Left lung (tissue), 4 donors: ENCODE measurements at regions not wholly inside any gene's neighbourhood (a gene's known extent, or its start where the extent isn't known, plus 50 kb on each side); places are given as distances from the start of the nearest gene placed in this dataset.

Source experiments
- ATAC-seq: fragments of 200-7000 bp; cut with Tn5 transposase; one replicate; pipeline ENCODE4 v1.9.1; 2020; ENCODE audit warnings: moderate library complexity
- DNase-seq, 4 donors: peaks; one replicate each; pipeline ENCODE4 v3.0.0-alpha.2; 2013 to 2020
- H3K27ac ChIP-seq, 2 donors: fragments of 200-600 bp; sonication (generic) in 1 of 2; one replicate each; pipeline versions ENCODE4 v1.5.0 to v1.8.0; 2020 to 2021
- H3K27me3 ChIP-seq, 2 donors: fragments of 200-600 bp; sonication (generic) in 1 of 2; one replicate each; pipeline versions ENCODE4 v1.5.0 to v1.8.0; 2020 to 2021
- H3K36me3 ChIP-seq, 2 donors: fragments of 200-600 bp; sonication (generic) in 1 of 2; one replicate each; pipeline versions ENCODE4 v1.5.0 to v1.8.0; 2020 to 2021
- H3K4me1 ChIP-seq, 2 donors: fragments of 200-600 bp; one replicate each; pipeline ENCODE4 v1.8.0; 2021
- H3K4me3 ChIP-seq, 2 donors: fragments of 200-600 bp; sonication (generic) in 1 of 2; one replicate each; pipeline versions ENCODE4 v1.5.0 to v1.8.0; 2020 to 2021; ENCODE audit warnings: mild to moderate bottlenecking in 1 of 2
- H3K9me3 ChIP-seq, 2 donors: fragments of 200-600 bp; sonication (generic) in 1 of 2; one replicate each; pipeline versions ENCODE4 v1.5.0 to v1.8.0; 2020 to 2021
- CTCF ChIP-seq, 2 donors: fragments of 200-600 bp; sonication (generic) in 1 of 2; IDR thresholded peaks; one replicate each; pipeline versions ENCODE4 v1.5.0 to v1.8.0; 2021; ENCODE audit warnings: antibody characterized with exemption in 2 of 2
- intact Hi-C, 2 donors: fragments of 100-400 bp; cut with DNase I; formaldehyde crosslinking; loops; one replicate each; pipeline versions ENCODE4 v1.11.2 to v1.14.2; 2022
- donor health status: DM: no; HTN: yes; CAD: no.
- donor health status: DM: no; HTN: no; CAD: no.

GRCh38 chr4:38424151-38424871 lies 239.7 kb upstream of the KLF3 start:
- ATAC-seq = peak; percentile 48
- TF ChIP-seq CTCF (IDR thresholded peaks at IDR 0.05) = no peak
- Histone ChIP-seq H3K4me3 (no peak overlapping the region), H3K4me1 (no peaks in the 10 kb centered on the region), H3K27me3 (no peaks in the 10 kb centered on the region), H3K27ac (no peak overlapping the region), H3K9me3 (peaks cover 0 to 5% of the 10 kb centered on the region in 2 donors), H3K36me3 (no peaks in the 10 kb centered on the region)
- no peak for DNase-seq
- intact Hi-C loops = no loop called here

GRCh38 chr4:38426532-38426931 lies 237.5 kb upstream of the KLF3 start:
- Histone ChIP-seq H3K4me3 (no peak overlapping the region), H3K27ac (no peak overlapping the region), H3K36me3 (no peaks in the 10 kb centered on the region), H3K4me1 (no peaks in the 10 kb centered on the region), H3K9me3 (no peaks in the 10 kb centered on the region), H3K27me3 (no peaks in the 10 kb centered on the region)
- intact Hi-C loops = no loop called here
- no peak for ATAC-seq
- no peak for TF ChIP-seq CTCF (IDR thresholded peaks at IDR 0.05)
- DNase-seq = no peak

GRCh38 chr4:38430841-38431240 lies 233.2 kb upstream of the KLF3 start:
- Histone ChIP-seq H3K4me3 (no peak overlapping the region), H3K4me1 (no peaks in the 10 kb centered on the region), H3K27ac (no peak overlapping the region), H3K9me3 (peaks cover 0 to 5% of the 10 kb centered on the region in 2 donors), H3K27me3 (no peaks in the 10 kb centered on the region), H3K36me3 (no peaks in the 10 kb centered on the region)
- ATAC-seq = no peak
- DNase-seq = no peak
- TF ChIP-seq CTCF (IDR thresholded peaks at IDR 0.05) = no peak
- intact Hi-C loops = no loop called here

- DNase-seq = no peak
- Histone ChIP-seq H3K9me3 (peaks cover 0 to 23% of the 10 kb centered on the region in 2 donors), H3K4me3 (no peak overlapping the region), H3K27me3 (no peaks in the 10 kb centered on the region), H3K36me3 (no peaks in the 10 kb centered on the region), H3K4me1 (no peaks in the 10 kb centered on the region), H3K27ac (no peak overlapping the region)
- no peak for TF ChIP-seq CTCF (IDR thresholded peaks at IDR 0.05)
- no peak for ATAC-seq
- intact Hi-C loops = no loop called here
Observed at GRCh38 chr4:38442073-38442788, 221.8 kb upstream of the KLF3 start.

- Histone ChIP-seq H3K4me1 (no peaks in the 10 kb centered on the region), H3K36me3 (no peaks in the 10 kb centered on the region), H3K27ac (no peak overlapping the region), H3K9me3 (peaks cover 0 to 6% of the 10 kb centered on the region in 2 donors), H3K4me3 (no peak overlapping the region), H3K27me3 (no peaks in the 10 kb centered on the region)
- DNase-seq (peak in 1 of 4 donors; percentile 28), ATAC-seq (peak; percentile 53)
- no peak for TF ChIP-seq CTCF (IDR thresholded peaks at IDR 0.05)
- intact Hi-C loops = no loop called here
Observed at GRCh38 chr4:38449506-38450174, 214.4 kb upstream of the KLF3 start.
